ENCODE measurements at regions not wholly inside any gene's neighbourhood (a gene's known extent, or its start where the extent isn't known, plus 50 kb on each side); places are given as distances from the start of the nearest gene placed in this dataset.
A peak's percentile ranks its signal among the peaks of the same experiment; 100 is the strongest.

GRCh38 chr11:43197379-43197778 lies 114.4 kb upstream of the API5 start:
- in situ Hi-C loops (cut with HindIII; ENCODE audit: low pct_unique_long_range_greater_than_20kb, low sequenced_read_pairs) (no loop called here), intact Hi-C loops (cut with micrococcal nuclease; ENCODE audit: unreplicated experiment) (no loop called here)
- no peaks in the 10 kb centered on the region for H3K27me3 ChIP-seq (ENCODE audit: control insufficient read depth, insufficient read depth, low read length)
- no peak for DNase-seq (ENCODE audit: low read depth, low spot score)
- no peak overlapping the region for H3K27ac ChIP-seq (ENCODE audit: low read length)
- TF ChIP-seq REST (IDR thresholded peaks at IDR 0.05; ENCODE audit: insufficient read depth in 1 of 2, low read depth in 2 of 2, low read length in 1 of 2) (peak in 1 of 2 experiments; percentile 58; a peak in 2 of 4 replicates), TCF7L2 (IDR thresholded peaks at IDR 0.05; ENCODE audit: low read depth, low read length) (no peak), POLR2AphosphoS5 (IDR thresholded peaks at IDR 0.05; ENCODE audit: low read depth, low read length) (no peak)
- H3K36me3 ChIP-seq (ENCODE audit: control insufficient read depth, insufficient read depth, low read length): no peaks in the 10 kb centered on the region
- no peak for ATAC-seq
- H3K4me3 ChIP-seq (ENCODE audit: low read depth in 2 of 2, low read length in 2 of 2): no peak overlapping the region
- H3K4me1 ChIP-seq (ENCODE audit: control insufficient read depth, insufficient read depth, low read length): no peaks in the 10 kb centered on the region
- no TSS peak for BruUV-seq (replicated peaks)
- ChIA-PET CTCF (no interaction called here), POLR2A (no interaction called here)
- no peaks in the 10 kb centered on the region for H3K9me3 ChIP-seq (ENCODE audit: control insufficient read depth, insufficient read depth, low read depth, low read length)

- Histone ChIP-seq H3K4me1 (ENCODE audit: control insufficient read depth, insufficient read depth, low read length) (no peaks in the 10 kb centered on the region), H3K9me3 (ENCODE audit: control insufficient read depth, insufficient read depth, low read depth, low read length) (no peaks in the 10 kb centered on the region), H3K36me3 (ENCODE audit: control insufficient read depth, insufficient read depth, low read length) (no peaks in the 10 kb centered on the region), H3K4me3 (ENCODE audit: low read depth in 2 of 2, low read length in 2 of 2) (no peak overlapping the region), H3K27me3 (ENCODE audit: control insufficient read depth, insufficient read depth, low read length) (no peaks in the 10 kb centered on the region), H3K27ac (ENCODE audit: low read length) (no peak overlapping the region)
- CTCF ChIA-PET: no interaction called here
- no peak for TF ChIP-seq CTCF (IDR thresholded peaks at IDR 0.05)
- no peak for TF ChIP-seq POLR2AphosphoS5 (IDR thresholded peaks at IDR 0.05; ENCODE audit: low read depth, low read length)
- TF ChIP-seq TCF7L2 (IDR thresholded peaks at IDR 0.05; ENCODE audit: low read depth, low read length): no peak
- ATAC-seq: no peak
- in situ Hi-C loops (cut with HindIII; ENCODE audit: low pct_unique_long_range_greater_than_20kb, low sequenced_read_pairs): no loop called here
- BruUV-seq (replicated peaks): no TSS peak
- POLR2A ChIA-PET: no interaction called here
- intact Hi-C loops (cut with micrococcal nuclease; ENCODE audit: unreplicated experiment): no loop called here
- no peak for DNase-seq (ENCODE audit: low read depth, low spot score)
These were observed 111.8 kb upstream of the API5 start for GRCh38 chr11:43200031-43200430.

- DNase-seq (ENCODE audit: low read depth, low spot score) (no peak), ATAC-seq (no peak)
- ChIA-PET CTCF (no interaction called here), POLR2A (no interaction called here)
- Histone ChIP-seq H3K27me3 (ENCODE audit: control insufficient read depth, insufficient read depth, low read length) (no peaks in the 10 kb centered on the region), H3K4me1 (ENCODE audit: control insufficient read depth, insufficient read depth, low read length) (no peaks in the 10 kb centered on the region), H3K36me3 (ENCODE audit: control insufficient read depth, insufficient read depth, low read length) (no peaks in the 10 kb centered on the region), H3K27ac (ENCODE audit: low read length) (no peak overlapping the region), H3K9me3 (ENCODE audit: control insufficient read depth, insufficient read depth, low read depth, low read length) (0 out of 2 replicates have a peak, but pooled peaks cover 2% of the 10 kb centered on the region), H3K4me3 (ENCODE audit: low read depth in 2 of 2, low read length in 2 of 2) (no peak overlapping the region)
- no TSS peak for BruUV-seq (replicated peaks)
- intact Hi-C loops (cut with micrococcal nuclease; ENCODE audit: unreplicated experiment): no loop called here
- TF ChIP-seq REST (IDR thresholded peaks at IDR 0.05; ENCODE audit: insufficient read depth in 1 of 2, low read depth in 2 of 2, low read length in 1 of 2): no peak
- TF ChIP-seq POLR2AphosphoS5 (IDR thresholded peaks at IDR 0.05; ENCODE audit: low read depth, low read length): no peak
- in situ Hi-C loops (cut with HindIII; ENCODE audit: low pct_unique_long_range_greater_than_20kb, low sequenced_read_pairs): no loop called here
These were observed 99.5 kb upstream of the API5 start for GRCh38 chr11:43212279-43212678.

All from Panc1 (cell line).